ENCODE measurements at regions not wholly inside any gene's neighbourhood (a gene's known extent, or its start where the extent isn't known, plus 50 kb on each side); places are given as distances from the start of the nearest gene placed in this dataset.

GRCh38 chr3:159830523-159831154 is 158.0 kb upstream of the IL12A start:
- DNase-seq, result no peak

- DNase-seq, result no peak
Measured at GRCh38 chr3:159831466-159831865, 157.2 kb upstream of the IL12A start.

GRCh38 chr3:159832024-159832423 is 156.6 kb upstream of the IL12A start:
- DNase-seq, result no peak

- DNase-seq, result no peak
Measured at GRCh38 chr3:159835126-159835525, 153.5 kb upstream of the IL12A start.

GRCh38 chr3:159837725-159838124 is 150.9 kb upstream of the IL12A start:
- DNase-seq, result no peak

GRCh38 chr3:159838938-159839337 is 149.7 kb upstream of the IL12A start:
- DNase-seq, result no peak

GRCh38 chr3:159839561-159840379 is 148.9 kb upstream of the IL12A start, which contains the start of gene SCHIP1:
Gene SCHIP1 (plus strand): TSS chr3:159839861.
- DNase-seq, result no peak

GRCh38 chr3:159840703-159841299 is 147.8 kb upstream of the IL12A start:
- DNase-seq, result no peak

GRCh38 chr3:159841766-159842165 is 146.9 kb upstream of the IL12A start:
- DNase-seq, result no peak

GRCh38 chr3:159843840-159844730 is 144.6 kb upstream of the IL12A start:
- DNase-seq, result no peak

GRCh38 chr3:159844801-159845261 is 143.8 kb upstream of the IL12A start:
- DNase-seq, result no peak

- no peak for DNase-seq
Measured at GRCh38 chr3:159845737-159846136, 142.9 kb upstream of the IL12A start.

GRCh38 chr3:159846255-159846654 is 142.4 kb upstream of the IL12A start:
- no peak for DNase-seq

GRCh38 chr3:159848348-159849118 is 140.1 kb upstream of the IL12A start:
- DNase-seq, result no peak

- no peak for DNase-seq
Measured at GRCh38 chr3:159850481-159850880, 138.2 kb upstream of the IL12A start.

- no peak for DNase-seq
Measured at GRCh38 chr3:159852266-159852665, 136.4 kb upstream of the IL12A start.

GRCh38 chr3:159852821-159853505 is 135.7 kb upstream of the IL12A start:
- no peak for DNase-seq

GRCh38 chr3:159853506-159853864 is 135.2 kb upstream of the IL12A start:
- no peak for DNase-seq

GRCh38 chr3:159854500-159855124 is 134.0 kb upstream of the IL12A start:
- DNase-seq, result no peak

GRCh38 chr3:159855599-159856346 is 132.9 kb upstream of the IL12A start:
- no peak for DNase-seq
